SK-N-SH (cell line): ENCODE measurements at regions not wholly inside any gene's neighbourhood (a gene's known extent, or its start where the extent isn't known, plus 50 kb on each side); places are given as distances from the start of the nearest gene placed in this dataset.

ENCODE experiments used
- CTCF ChIA-PET: fragments of 300-600, 350-600 bp; formaldehyde crosslinking; extraction: SDS; loops from one replicate; lab custom pipeline; 2021; lab: Yijun Ruan, JAX
- POLR2A ChIA-PET: fragments of 350-600 bp; sonication (Branson Sonifier 250); formaldehyde crosslinking; extraction: SDS; loops from one replicate; lab custom pipeline; 2020; ENCODE audit warnings: antibody characterized with exemption, inconsistent platforms; lab: Yijun Ruan, JAX
- DNase-seq: peaks from one replicate; pipeline ENCODE4 v3.0.0; 2012
- H2AFZ ChIP-seq: fragments of 200-600 bp; sonication (generic); 2 replicates; pipeline ENCODE4 v1.8.1; 2016; ENCODE audit warnings: antibody characterized with exemption, mild to moderate bottlenecking, low read depth
- H3F3A ChIP-seq: fragments of 200-600 bp; sonication (generic); replicated peaks from 2 replicates; pipeline ENCODE3; 2016; ENCODE audit warnings: antibody characterized with exemption, mild to moderate bottlenecking; ENCODE audit not compliant: insufficient read depth
- H3K27ac ChIP-seq, 2 experiments: fragments of 200-500 bp in 1 of 2; fragments of 200-600 bp in 1 of 2; sonication (Bioruptor generic) in 1 of 2; sonication (generic), shearing (Covaris generic) in 1 of 2; 2 replicates each; pipeline versions ENCODE4 v1.5.1 to v1.6.1; 2014 to 2016; ENCODE audit warnings: low read depth in 2 of 2, inconsistent platforms in 1 of 2, low read length in 1 of 2, mild to moderate bottlenecking in 1 of 2, mixed read lengths in 1 of 2
- H3K27me3 ChIP-seq: fragments of 200-600 bp; sonication (generic), shearing (Covaris generic); 2 replicates; pipeline ENCODE4 v1.6.1; 2016; ENCODE audit warnings: mixed run types; ENCODE audit not compliant: insufficient read depth
- H3K36me3 ChIP-seq, 2 experiments: fragments of 200-500 bp in 1 of 2; fragments of 200-600 bp in 1 of 2; sonication (Bioruptor generic) in 1 of 2; sonication (generic) in 1 of 2; replicated peaks in 1 of 2; 2 replicates each; pipeline versions ENCODE3 to v1.5.1; 2014 to 2016; ENCODE audit warnings: low read length in 1 of 2, mild to moderate bottlenecking in 1 of 2; ENCODE audit not compliant: insufficient read depth in 2 of 2, control insufficient read depth in 1 of 2
- H3K4me1 ChIP-seq, 2 experiments: fragments of 200-500 bp in 1 of 2; fragments of 200-600 bp in 1 of 2; sonication (Bioruptor generic) in 1 of 2; sonication (generic), shearing (Covaris generic) in 1 of 2; 2 replicates each; pipeline versions ENCODE4 v1.5.1 to v1.6.1; 2014 to 2016; ENCODE audit warnings: low read depth in 1 of 2, low read length in 1 of 2, mixed run types in 1 of 2; ENCODE audit not compliant: insufficient read depth in 2 of 2, control insufficient read depth in 1 of 2
- H3K4me2 ChIP-seq: fragments of 200-600 bp; sonication (generic), shearing (Covaris generic); 2 replicates; pipeline ENCODE4 v1.6.1; 2017; ENCODE audit warnings: mixed run types
- H3K4me3 ChIP-seq, 2 experiments: fragments of 200-500 bp in 1 of 2; fragments of 200-600 bp in 1 of 2; sonication (Bioruptor generic) in 1 of 2; sonication (generic), shearing (Covaris generic) in 1 of 2; 2 replicates each; pipeline versions ENCODE4 v1.5.1 to v1.8.1; 2014 to 2016; ENCODE audit warnings: low read depth in 2 of 2, inconsistent platforms in 1 of 2, low read length in 1 of 2, mild to moderate bottlenecking in 1 of 2, mixed read lengths in 1 of 2, moderate library complexity in 1 of 2
- H3K79me2 ChIP-seq: fragments of 200-600 bp; sonication (generic); 2 replicates; pipeline ENCODE4 v1.8.1; 2017; ENCODE audit warnings: mild to moderate bottlenecking; ENCODE audit not compliant: insufficient read depth
- H3K9ac ChIP-seq: fragments of 200-600 bp; sonication (generic); 2 replicates; pipeline ENCODE4 v1.6.1; 2017; ENCODE audit warnings: mixed run types
- H3K9me2 ChIP-seq: fragments of 200-600 bp; sonication (generic); 2 replicates; pipeline ENCODE4 v1.6.1; 2017; ENCODE audit warnings: mixed run types
- H3K9me3 ChIP-seq: fragments of 200-600 bp; sonication (generic); 2 replicates; pipeline ENCODE4 v1.6.1; 2017; ENCODE audit warnings: mixed run types, mild to moderate bottlenecking, moderate library complexity
- H4K20me1 ChIP-seq: fragments of 200-600 bp; sonication (generic); 2 replicates; pipeline ENCODE4 v1.6.1; 2017; ENCODE audit warnings: mild to moderate bottlenecking, mixed run types; ENCODE audit not compliant: insufficient read depth
- CHD2 ChIP-seq: fragments of 150-350 bp; IDR thresholded peaks from 2 replicates; pipeline ENCODE4 v1.6.1; 2018; ENCODE audit warnings: low read length; ENCODE audit not compliant: partially characterized antibody
- ELF1 ChIP-seq: IDR thresholded peaks from 2 replicates; pipeline ENCODE4 v1.4.0; 2012
- EP300 ChIP-seq, 2 experiments: IDR thresholded peaks; 2 replicates each; pipeline versions ENCODE4 v1.4.0 to v1.6.1; 2012; ENCODE audit warnings: borderline replicate concordance in 1 of 2, low read depth in 1 of 2, low read length in 1 of 2
- FOSL2 ChIP-seq: IDR thresholded peaks from 2 replicates; pipeline ENCODE4 v1.4.0; 2012; ENCODE audit warnings: low read depth, mild to moderate bottlenecking, moderate library complexity, borderline replicate concordance
- GABPA ChIP-seq: IDR thresholded peaks from 2 replicates; pipeline ENCODE4 v1.4.0; 2012; ENCODE audit warnings: low read depth, mild to moderate bottlenecking
- MAX ChIP-seq: IDR thresholded peaks from 2 replicates; pipeline ENCODE4 v1.4.0; 2012; ENCODE audit warnings: low read depth
- MXI1 ChIP-seq: IDR thresholded peaks from 2 replicates; pipeline ENCODE4 v1.6.1; 2012; ENCODE audit warnings: mild to moderate bottlenecking, low read depth, low read length, improper control_type of control experiment
- NFIC ChIP-seq: IDR thresholded peaks from 2 replicates; pipeline ENCODE4 v1.4.0; 2012; ENCODE audit warnings: borderline replicate concordance
- RCOR1 ChIP-seq: fragments of 150-350 bp; IDR thresholded peaks from 2 replicates; pipeline ENCODE4 v1.6.1; 2017; ENCODE audit warnings: antibody characterized with exemption, low read length
- TEAD4 ChIP-seq: IDR thresholded peaks from 2 replicates; pipeline ENCODE4 v1.4.0; 2012; ENCODE audit warnings: mild to moderate bottlenecking, borderline replicate concordance; ENCODE audit not compliant: insufficient read depth
- YY1 ChIP-seq: IDR thresholded peaks from 2 replicates; pipeline ENCODE4 v1.4.0; 2012; ENCODE audit warnings: low read depth, mild to moderate bottlenecking
- ZBTB33 ChIP-seq: IDR thresholded peaks from 2 replicates; pipeline ENCODE4 v1.4.0; 2012; ENCODE audit warnings: low read depth, borderline replicate concordance
- WGBS: methylation state at CpG from one replicate; pipeline ENCODE4 v1.1.6; 2017; ENCODE audit warnings: low lambda C conversion rate; 5-methylcytosine and 5-hydroxymethylcytosine counted together
- TF ChIP-seq, protein P1 (sequence below): IDR thresholded peaks from 2 replicates; pipeline ENCODE4 v1.6.1; 2012; ENCODE audit warnings: mild to moderate bottlenecking, low read depth, low read length, moderate library complexity
- TF ChIP-seq, protein P2 (sequence below): fragments of 150-350 bp; IDR thresholded peaks from 2 replicates; pipeline ENCODE4 v1.6.1; 2016; ENCODE audit warnings: mild to moderate bottlenecking, low read depth, low read length
- TF ChIP-seq, protein P3 (sequence below): IDR thresholded peaks from 2 replicates; pipeline ENCODE4; 2012

GRCh38 chr10:108629834-108630233 lies 1293.5 kb downstream of the XPNPEP1 start (continued):
- TF ChIP-seq, protein P1, sequence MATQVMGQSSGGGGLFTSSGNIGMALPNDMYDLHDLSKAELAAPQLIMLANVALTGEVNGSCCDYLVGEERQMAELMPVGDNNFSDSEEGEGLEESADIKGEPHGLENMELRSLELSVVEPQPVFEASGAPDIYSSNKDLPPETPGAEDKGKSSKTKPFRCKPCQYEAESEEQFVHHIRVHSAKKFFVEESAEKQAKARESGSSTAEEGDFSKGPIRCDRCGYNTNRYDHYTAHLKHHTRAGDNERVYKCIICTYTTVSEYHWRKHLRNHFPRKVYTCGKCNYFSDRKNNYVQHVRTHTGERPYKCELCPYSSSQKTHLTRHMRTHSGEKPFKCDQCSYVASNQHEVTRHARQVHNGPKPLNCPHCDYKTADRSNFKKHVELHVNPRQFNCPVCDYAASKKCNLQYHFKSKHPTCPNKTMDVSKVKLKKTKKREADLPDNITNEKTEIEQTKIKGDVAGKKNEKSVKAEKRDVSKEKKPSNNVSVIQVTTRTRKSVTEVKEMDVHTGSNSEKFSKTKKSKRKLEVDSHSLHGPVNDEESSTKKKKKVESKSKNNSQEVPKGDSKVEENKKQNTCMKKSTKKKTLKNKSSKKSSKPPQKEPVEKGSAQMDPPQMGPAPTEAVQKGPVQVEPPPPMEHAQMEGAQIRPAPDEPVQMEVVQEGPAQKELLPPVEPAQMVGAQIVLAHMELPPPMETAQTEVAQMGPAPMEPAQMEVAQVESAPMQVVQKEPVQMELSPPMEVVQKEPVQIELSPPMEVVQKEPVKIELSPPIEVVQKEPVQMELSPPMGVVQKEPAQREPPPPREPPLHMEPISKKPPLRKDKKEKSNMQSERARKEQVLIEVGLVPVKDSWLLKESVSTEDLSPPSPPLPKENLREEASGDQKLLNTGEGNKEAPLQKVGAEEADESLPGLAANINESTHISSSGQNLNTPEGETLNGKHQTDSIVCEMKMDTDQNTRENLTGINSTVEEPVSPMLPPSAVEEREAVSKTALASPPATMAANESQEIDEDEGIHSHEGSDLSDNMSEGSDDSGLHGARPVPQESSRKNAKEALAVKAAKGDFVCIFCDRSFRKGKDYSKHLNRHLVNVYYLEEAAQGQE, result no peak
- TF ChIP-seq, protein P2, sequence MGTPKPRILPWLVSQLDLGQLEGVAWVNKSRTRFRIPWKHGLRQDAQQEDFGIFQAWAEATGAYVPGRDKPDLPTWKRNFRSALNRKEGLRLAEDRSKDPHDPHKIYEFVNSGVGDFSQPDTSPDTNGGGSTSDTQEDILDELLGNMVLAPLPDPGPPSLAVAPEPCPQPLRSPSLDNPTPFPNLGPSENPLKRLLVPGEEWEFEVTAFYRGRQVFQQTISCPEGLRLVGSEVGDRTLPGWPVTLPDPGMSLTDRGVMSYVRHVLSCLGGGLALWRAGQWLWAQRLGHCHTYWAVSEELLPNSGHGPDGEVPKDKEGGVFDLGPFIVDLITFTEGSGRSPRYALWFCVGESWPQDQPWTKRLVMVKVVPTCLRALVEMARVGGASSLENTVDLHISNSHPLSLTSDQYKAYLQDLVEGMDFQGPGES, result no peak

DNA sequence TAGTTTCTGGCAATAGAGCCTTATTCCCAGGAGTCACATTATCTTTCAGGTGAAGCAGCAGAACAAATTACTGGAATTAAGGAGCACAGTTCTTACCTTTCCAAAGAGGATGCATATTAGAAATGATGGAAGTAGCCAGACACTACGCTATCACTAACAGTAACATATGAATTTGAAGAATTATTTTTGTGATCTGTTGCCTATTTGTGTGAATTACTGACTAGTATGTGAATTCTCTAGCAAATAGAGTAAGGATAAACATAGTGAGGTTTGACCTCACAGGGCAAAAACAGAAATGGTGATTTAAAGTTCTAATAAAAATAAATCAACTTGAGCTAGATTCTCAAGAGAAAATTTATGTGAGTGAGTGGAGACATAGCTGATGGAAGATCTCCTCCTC lies 1299.3 kb downstream of the XPNPEP1 start:
- H3K4me3 ChIP-seq, result no peak overlapping the region
- H3K27me3 ChIP-seq, result no peaks in the 10 kb centered on the region
- DNase-seq, result no peak
- no peak overlapping the region for H3K27ac ChIP-seq
- CTCF ChIA-PET, result interaction anchor here (0.6 kb wide), 1 partner anchor 210 kb away, joined by 4 read pairs; no protein-coding TSS in a partner anchor
- TF ChIP-seq CHD2 (no peak), EP300 (IDR thresholded peaks at IDR 0.05; ENCODE audit: borderline replicate concordance in 1 of 2, low read depth in 1 of 2, low read length in 1 of 2) (no peak), GABPA (no peak), MAX (no peak), TEAD4 (no peak), ZBTB33 (no peak), FOSL2 (no peak), YY1 (no peak), MXI1 (no peak), NFIC (no peak), ELF1 (no peak), RCOR1 (no peak)
- TF ChIP-seq, protein P3, sequence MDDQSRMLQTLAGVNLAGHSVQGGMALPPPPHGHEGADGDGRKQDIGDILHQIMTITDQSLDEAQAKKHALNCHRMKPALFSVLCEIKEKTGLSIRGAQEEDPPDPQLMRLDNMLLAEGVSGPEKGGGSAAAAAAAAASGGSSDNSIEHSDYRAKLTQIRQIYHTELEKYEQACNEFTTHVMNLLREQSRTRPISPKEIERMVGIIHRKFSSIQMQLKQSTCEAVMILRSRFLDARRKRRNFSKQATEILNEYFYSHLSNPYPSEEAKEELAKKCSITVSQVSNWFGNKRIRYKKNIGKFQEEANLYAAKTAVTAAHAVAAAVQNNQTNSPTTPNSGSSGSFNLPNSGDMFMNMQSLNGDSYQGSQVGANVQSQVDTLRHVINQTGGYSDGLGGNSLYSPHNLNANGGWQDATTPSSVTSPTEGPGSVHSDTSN, result no peak
- TF ChIP-seq, protein P2, result no peak
- H4K20me1 ChIP-seq, result no peaks in the 10 kb centered on the region
- no peaks in the 10 kb centered on the region for H3F3A ChIP-seq
- POLR2A ChIA-PET, result no interaction called here
- H3K79me2 ChIP-seq, result no peaks in the 10 kb centered on the region
- H3K4me1 ChIP-seq, result no peaks in the 10 kb centered on the region
- no peak overlapping the region for H3K9ac ChIP-seq
- H2AFZ ChIP-seq, result no peak overlapping the region
- H3K4me2 ChIP-seq, result no peak overlapping the region
- no peaks in the 10 kb centered on the region for H3K36me3 ChIP-seq
- WGBS, result 33% methylated on average over 1 of the region's 1 CpG
- H3K9me3 ChIP-seq, result no peaks in the 10 kb centered on the region
- no peaks in the 10 kb centered on the region for H3K9me2 ChIP-seq
